K562 (cell line): ENCODE measurements at regions not wholly inside any gene's neighbourhood (a gene's known extent, or its start where the extent isn't known, plus 50 kb on each side); places are given as distances from the start of the nearest gene placed in this dataset.

Source experiments
- DMBX1 ChIP-seq: fragments of 250-450 bp; sonication (Bioruptor Pico); IDR thresholded peaks from 2 replicates; pipeline ENCODE4 v1.8.0; 2022; ENCODE audit warnings: inconsistent platforms, mild to moderate bottlenecking, moderate library complexity, borderline replicate concordance
- HDAC2 ChIP-seq: fragments of 450-650 bp; IDR thresholded peaks from 2 replicates; pipeline ENCODE4 v1.6.1; 2016; ENCODE audit warnings: mild to moderate bottlenecking
- TF ChIP-seq, protein P1 (sequence below): fragments of 250-450 bp; sonication (Bioruptor Pico); IDR thresholded peaks from 2 replicates; pipeline ENCODE4 v1.5.1; 2021; ENCODE audit warnings: mild to moderate bottlenecking

DNA sequence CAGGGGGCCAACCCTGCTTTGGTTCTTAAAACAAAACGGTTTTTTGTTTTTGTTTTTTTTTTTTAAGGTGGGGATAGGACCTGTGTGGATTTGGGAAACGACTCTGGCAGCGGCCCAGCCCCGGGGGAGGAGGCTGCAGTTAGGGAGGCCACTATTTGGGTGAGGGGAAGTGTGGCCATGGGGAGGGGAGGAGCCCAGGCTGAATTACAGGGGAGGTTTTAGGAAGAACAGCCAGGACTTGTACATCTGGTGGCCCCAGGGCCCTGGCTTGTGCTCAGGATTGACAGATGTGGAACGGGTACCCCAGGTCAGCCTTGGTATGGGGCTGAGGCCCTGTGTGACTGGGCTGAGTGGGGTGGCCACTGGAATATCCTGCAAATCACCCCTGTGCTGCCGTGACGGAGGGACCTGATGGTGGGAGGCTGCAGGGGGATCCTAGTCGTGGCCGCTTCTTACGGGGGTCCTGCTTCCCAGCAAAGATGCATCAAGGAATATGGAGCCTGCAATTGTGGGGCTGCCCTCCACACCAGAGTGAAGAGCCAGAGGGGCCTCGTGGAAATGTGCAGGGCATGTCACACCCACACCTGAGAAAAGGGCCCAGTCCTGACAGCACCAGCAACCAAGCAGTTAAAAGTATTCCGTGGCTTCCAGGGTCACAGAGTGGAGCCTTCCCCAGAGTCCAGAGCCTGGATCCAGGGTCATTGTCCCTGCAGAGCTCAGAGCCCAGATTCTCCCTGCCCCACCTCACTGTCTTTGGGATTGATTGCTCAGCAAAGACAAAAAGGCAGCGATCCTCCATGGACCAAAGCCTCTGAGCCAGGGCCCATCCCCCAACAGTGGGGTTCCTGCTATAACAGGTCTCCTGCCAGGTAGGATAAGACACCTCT lies 55.2 kb upstream of the WNT7B start:
- TF ChIP-seq HDAC2, result no peak
- TF ChIP-seq, protein P1, sequence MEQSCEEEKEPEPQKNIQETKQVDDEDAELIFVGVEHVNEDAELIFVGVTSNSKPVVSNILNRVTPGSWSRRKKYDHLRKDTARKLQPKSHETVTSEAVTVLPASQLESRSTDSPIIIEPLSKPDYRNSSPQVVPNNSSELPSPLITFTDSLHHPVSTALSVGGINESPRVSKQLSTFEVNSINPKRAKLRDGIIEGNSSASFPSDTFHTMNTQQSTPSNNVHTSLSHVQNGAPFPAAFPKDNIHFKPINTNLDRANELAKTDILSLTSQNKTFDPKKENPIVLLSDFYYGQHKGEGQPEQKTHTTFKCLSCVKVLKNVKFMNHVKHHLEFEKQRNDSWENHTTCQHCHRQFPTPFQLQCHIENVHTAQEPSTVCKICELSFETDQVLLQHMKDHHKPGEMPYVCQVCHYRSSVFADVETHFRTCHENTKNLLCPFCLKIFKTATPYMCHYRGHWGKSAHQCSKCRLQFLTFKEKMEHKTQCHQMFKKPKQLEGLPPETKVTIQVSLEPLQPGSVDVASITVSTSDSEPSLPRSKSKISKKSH (CRISPR knock-in tag), result no peak
- no peak for TF ChIP-seq DMBX1 (CRISPR knock-in tag)
